Fibroblast of lung (primary cell): ENCODE measurements at regions not wholly inside any gene's neighbourhood (a gene's known extent, or its start where the extent isn't known, plus 50 kb on each side); places are given as distances from the start of the nearest gene placed in this dataset.

Source experiments
- DNase-seq, 2 donors: peaks; one replicate each; pipeline versions ENCODE4 v3.0.0 to v3.0.0-alpha.2; 2010; ENCODE audit warnings: low read depth in 2 of 2
- H2AFZ ChIP-seq: 2 replicates; pipeline ENCODE4 v1.5.1; 2012; ENCODE audit warnings: low read length, control low read depth, inconsistent platforms
- H3K27ac ChIP-seq: 2 replicates; pipeline ENCODE4 v1.5.1; 2011; ENCODE audit warnings: low read length, control low read depth; ENCODE audit not compliant: insufficient read depth
- H3K27me3 ChIP-seq: 2 replicates; pipeline ENCODE4 v1.5.1; 2011; ENCODE audit warnings: mild to moderate bottlenecking, low read length; ENCODE audit not compliant: control insufficient read depth, insufficient read depth
- H3K36me3 ChIP-seq: 2 replicates; pipeline ENCODE4 v1.5.1; 2011; ENCODE audit warnings: low read length; ENCODE audit not compliant: control insufficient read depth, insufficient read depth
- H3K4me1 ChIP-seq: 2 replicates; pipeline ENCODE4 v1.5.1; 2011; ENCODE audit warnings: low read length; ENCODE audit not compliant: control insufficient read depth, insufficient read depth; ENCODE audit errors: extremely low read depth
- H3K4me2 ChIP-seq: 2 replicates; pipeline ENCODE4 v1.5.1; 2011; ENCODE audit warnings: low read length, control low read depth; ENCODE audit not compliant: insufficient read depth; ENCODE audit errors: extremely low read depth
- H3K4me3 ChIP-seq, 4 experiments: fragments of 200-600 bp in 1 of 4; sonication (generic) in 1 of 4; replicated peaks in 1 of 4; 2 replicates each; pipeline ENCODE4 v1.5.1; 2011 to 2016; ENCODE audit warnings: low read length in 4 of 4, low read depth in 3 of 4, mild to moderate bottlenecking in 3 of 4, control low read depth in 2 of 4, inconsistent platforms in 1 of 4, mixed read lengths in 1 of 4; ENCODE audit not compliant: insufficient read depth in 1 of 4; ENCODE audit errors: control extremely low read depth in 1 of 4
- H3K79me2 ChIP-seq: 2 replicates; pipeline ENCODE4 v1.5.1; 2012; ENCODE audit warnings: mild to moderate bottlenecking, low read length, inconsistent platforms; ENCODE audit not compliant: control insufficient read depth, insufficient read depth
- H3K9ac ChIP-seq: 2 replicates; pipeline ENCODE4 v1.5.1; 2011; ENCODE audit warnings: mild to moderate bottlenecking, low read length, control low read depth; ENCODE audit not compliant: insufficient read depth
- H3K9me3 ChIP-seq: 2 replicates; pipeline ENCODE4 v1.5.1; 2012; ENCODE audit warnings: low read depth, low read length; ENCODE audit not compliant: control insufficient read depth, insufficient read depth
- H4K20me1 ChIP-seq: 2 replicates; pipeline ENCODE4 v1.5.1; 2011; ENCODE audit warnings: low read length; ENCODE audit not compliant: control insufficient read depth, insufficient read depth; ENCODE audit errors: extremely low read depth
- EZH2 ChIP-seq: IDR thresholded peaks from 2 replicates; pipeline ENCODE4 v1.5.1; 2012; ENCODE audit warnings: low read length, control low read depth, mild to moderate bottlenecking; ENCODE audit errors: missing control alignments
- TF ChIP-seq, protein P1 (sequence below), 2 donors: IDR thresholded peaks in 1 of 2; conservative IDR thresholded peaks in 1 of 2; 1 replicate in 1 of 2; 2 replicates in 1 of 2; pipeline ENCODE4 v1.5.1; 2011 to 2012; ENCODE audit warnings: low read length in 2 of 2, control low read depth in 1 of 2, inconsistent platforms in 1 of 2, low read depth in 1 of 2, mild to moderate bottlenecking in 1 of 2

DNA sequence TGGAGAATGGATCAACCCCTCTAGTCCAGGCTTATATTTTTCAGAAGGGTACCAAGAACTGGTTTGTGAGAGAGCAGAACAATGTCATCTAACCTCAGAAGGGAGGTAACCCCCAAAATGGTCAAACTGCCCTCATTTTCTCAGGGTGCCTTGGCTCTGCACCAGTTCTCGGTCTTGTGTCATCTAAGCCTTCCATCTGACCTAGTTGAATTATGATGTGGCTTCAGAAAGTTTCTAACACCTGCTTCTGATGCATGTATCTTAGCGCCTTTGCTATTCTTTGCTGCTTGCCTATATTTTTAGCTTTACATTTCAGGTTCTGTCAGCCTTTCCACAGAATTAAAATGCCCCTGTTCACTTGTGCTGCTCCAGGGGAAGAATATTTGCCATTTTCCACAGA lies 91.7 kb upstream of the E2F8 start:
- Histone ChIP-seq H2AFZ (no peak overlapping the region), H3K4me2 (no peak overlapping the region), H3K79me2 (no peaks in the 10 kb centered on the region), H4K20me1 (no peaks in the 10 kb centered on the region), H3K4me3 (no peak overlapping the region), H3K27ac (no peak overlapping the region), H3K27me3 (peaks cover 11% of the 10 kb centered on the region), H3K9ac (no peak overlapping the region), H3K36me3 (no peaks in the 10 kb centered on the region), H3K9me3 (no peaks in the 10 kb centered on the region), H3K4me1 (no peaks in the 10 kb centered on the region)
- no peak for TF ChIP-seq EZH2
- TF ChIP-seq, protein P1, sequence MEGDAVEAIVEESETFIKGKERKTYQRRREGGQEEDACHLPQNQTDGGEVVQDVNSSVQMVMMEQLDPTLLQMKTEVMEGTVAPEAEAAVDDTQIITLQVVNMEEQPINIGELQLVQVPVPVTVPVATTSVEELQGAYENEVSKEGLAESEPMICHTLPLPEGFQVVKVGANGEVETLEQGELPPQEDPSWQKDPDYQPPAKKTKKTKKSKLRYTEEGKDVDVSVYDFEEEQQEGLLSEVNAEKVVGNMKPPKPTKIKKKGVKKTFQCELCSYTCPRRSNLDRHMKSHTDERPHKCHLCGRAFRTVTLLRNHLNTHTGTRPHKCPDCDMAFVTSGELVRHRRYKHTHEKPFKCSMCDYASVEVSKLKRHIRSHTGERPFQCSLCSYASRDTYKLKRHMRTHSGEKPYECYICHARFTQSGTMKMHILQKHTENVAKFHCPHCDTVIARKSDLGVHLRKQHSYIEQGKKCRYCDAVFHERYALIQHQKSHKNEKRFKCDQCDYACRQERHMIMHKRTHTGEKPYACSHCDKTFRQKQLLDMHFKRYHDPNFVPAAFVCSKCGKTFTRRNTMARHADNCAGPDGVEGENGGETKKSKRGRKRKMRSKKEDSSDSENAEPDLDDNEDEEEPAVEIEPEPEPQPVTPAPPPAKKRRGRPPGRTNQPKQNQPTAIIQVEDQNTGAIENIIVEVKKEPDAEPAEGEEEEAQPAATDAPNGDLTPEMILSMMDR (conservative IDR thresholded peaks at IDR 0.05 in 1 of 2, IDR thresholded peaks at IDR 0.05 in 1 of 2; ENCODE audit: low read depth in 1 of 2, low read length in 2 of 2) = no peak
- DNase-seq = no peak

DNA sequence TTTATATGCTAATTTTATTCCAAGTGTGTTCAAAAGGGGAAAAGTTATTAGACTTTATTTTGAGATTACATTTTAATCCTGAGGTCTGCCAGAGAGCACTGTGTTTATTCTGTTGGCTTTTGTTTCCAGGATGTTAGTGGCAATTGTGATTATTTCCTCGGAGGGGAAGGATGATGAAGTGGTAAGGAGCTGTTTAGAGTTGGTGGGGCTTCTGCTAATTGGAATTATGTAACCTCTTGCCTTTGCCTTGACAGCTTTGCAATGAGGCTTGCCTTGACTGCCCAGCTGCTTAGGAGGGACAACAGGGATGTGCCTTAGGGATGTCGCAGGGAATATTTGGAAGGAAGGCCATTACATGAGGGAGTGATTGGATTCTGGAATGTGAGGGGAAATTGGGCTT lies 89.7 kb upstream of the E2F8 start:
- H3K36me3 ChIP-seq = no peaks in the 10 kb centered on the region
- H3K4me3 ChIP-seq = no peak overlapping the region
- no peak overlapping the region for H2AFZ ChIP-seq
- no peaks in the 10 kb centered on the region for H3K79me2 ChIP-seq
- no peak overlapping the region for H3K9ac ChIP-seq
- H4K20me1 ChIP-seq = no peaks in the 10 kb centered on the region
- peaks cover 11% of the 10 kb centered on the region for H3K27me3 ChIP-seq
- no peak overlapping the region for H3K27ac ChIP-seq
- no peaks in the 10 kb centered on the region for H3K9me3 ChIP-seq
- no peak for DNase-seq
- H3K4me2 ChIP-seq = no peak overlapping the region
- TF ChIP-seq EZH2 = no peak
- TF ChIP-seq, protein P1 (conservative IDR thresholded peaks at IDR 0.05 in 1 of 2, IDR thresholded peaks at IDR 0.05 in 1 of 2; ENCODE audit: low read depth in 1 of 2, low read length in 2 of 2) = no peak
- no peaks in the 10 kb centered on the region for H3K4me1 ChIP-seq

DNA sequence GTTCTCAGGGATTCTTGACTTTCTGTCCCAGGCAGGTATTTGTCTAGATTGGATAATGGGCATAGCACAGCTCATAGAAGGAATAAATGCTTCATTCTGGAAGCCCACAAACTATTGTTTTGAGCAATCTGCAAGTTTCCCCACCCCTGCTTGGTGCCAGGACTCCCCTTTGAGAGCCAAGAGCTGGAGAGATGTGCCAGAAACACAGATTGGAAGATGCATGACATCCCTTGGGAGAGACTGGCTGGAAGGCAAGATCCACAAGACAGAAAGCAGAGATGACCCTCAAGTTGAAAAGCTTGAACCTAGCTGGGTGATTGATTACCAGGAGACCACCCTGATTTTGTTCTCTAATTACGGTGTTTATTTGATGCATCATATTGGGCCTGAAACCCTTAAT lies 89.2 kb upstream of the E2F8 start:
- Histone ChIP-seq H3K27ac (no peak overlapping the region), H3K4me3 (no peak overlapping the region), H4K20me1 (no peaks in the 10 kb centered on the region), H2AFZ (no peak overlapping the region), H3K36me3 (no peaks in the 10 kb centered on the region), H3K4me2 (no peak overlapping the region), H3K27me3 (peaks cover 11% of the 10 kb centered on the region), H3K4me1 (no peaks in the 10 kb centered on the region), H3K79me2 (no peaks in the 10 kb centered on the region), H3K9ac (no peak overlapping the region), H3K9me3 (no peaks in the 10 kb centered on the region)
- DNase-seq = no peak
- TF ChIP-seq, protein P1 (conservative IDR thresholded peaks at IDR 0.05 in 1 of 2, IDR thresholded peaks at IDR 0.05 in 1 of 2; ENCODE audit: low read depth in 1 of 2, low read length in 2 of 2) = no peak
- no peak for TF ChIP-seq EZH2
